Fibroblast of skin of right biceps (primary cell): ENCODE measurements at regions not wholly inside any gene's neighbourhood (a gene's known extent, or its start where the extent isn't known, plus 50 kb on each side); places are given as distances from the start of the nearest gene placed in this dataset.

Source experiments
- DNase-seq: peaks from one replicate; pipeline ENCODE4 v3.0.0-alpha.2; 2013

DNA sequence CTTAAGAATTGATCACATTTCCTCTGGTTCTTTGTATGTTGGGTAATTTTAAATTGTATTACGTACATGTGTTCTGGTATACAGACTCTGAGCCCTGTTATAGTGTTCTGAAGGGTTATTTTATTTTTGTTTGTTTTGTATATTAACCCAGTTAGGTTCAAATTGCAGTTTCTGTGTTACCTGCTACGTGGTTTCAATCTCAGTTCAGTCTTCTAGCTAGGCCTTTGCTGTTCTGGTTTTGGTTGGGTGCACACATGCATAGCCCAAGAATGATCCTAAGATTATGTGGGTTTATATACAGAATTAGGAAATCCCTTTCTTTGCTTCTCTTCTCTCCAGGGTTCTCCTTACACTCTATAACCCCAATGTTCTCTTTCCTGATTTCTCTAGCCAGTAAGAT, 161.0 kb downstream of the PPP1R2C start:
- no peak for DNase-seq

DNA sequence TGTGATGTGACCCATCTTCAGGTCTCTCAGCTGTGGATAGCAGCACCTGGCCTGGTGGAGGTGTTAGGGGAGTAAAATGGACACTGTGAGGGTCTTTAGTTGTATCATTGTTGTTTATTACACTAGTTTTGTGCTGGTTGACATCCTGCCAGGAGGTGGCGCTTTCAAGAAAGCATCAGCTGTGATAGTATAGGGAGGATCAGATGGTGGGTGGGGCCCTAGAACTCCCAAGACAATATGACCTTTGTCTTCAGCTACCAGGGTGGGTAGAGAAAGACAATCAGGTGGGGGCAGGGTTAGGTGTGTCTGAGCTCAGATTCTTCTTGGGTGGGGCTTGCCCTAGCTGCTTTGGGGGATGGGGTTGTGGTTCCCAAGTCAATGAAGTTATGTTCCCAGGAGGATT, 162.8 kb downstream of the PPP1R2C start:
- DNase-seq = no peak

DNA sequence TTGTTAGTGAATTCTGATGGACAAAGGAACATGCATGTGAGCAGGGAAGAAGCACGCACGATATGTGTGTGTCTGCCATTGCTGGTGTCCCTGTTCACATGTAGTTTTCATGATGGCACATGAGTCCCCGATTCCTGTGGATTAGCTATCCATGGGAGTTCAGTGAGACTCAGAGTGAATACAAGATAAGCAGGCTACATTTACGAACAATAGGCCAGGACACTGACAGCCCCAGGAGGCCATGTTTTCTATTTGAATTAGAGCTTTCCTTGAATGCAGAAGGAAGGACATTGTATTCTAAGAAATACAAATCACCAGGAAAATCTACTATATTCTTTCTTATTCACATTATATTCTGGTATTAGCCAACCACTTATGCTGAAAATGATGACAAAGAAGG, 171.4 kb downstream of the PPP1R2C start:
- no peak for DNase-seq

DNA sequence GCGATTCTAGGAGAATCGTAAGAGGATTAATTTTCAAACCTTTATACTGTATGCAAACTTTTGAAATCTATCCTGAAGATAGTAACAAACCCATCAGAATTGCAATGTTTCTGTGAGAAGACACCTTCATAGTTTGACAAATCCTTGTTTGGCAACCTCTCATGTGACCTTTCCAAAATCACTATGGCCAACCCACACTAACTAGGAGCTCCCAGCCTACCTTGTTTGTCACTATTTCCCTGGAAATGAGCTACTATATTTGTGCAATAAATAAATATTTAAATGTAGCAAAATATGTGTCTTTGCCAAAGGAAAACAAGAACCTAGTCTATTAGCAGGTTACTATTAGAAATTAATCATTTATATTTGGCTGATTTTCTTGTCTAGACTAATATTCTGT, 173.7 kb downstream of the PPP1R2C start:
- DNase-seq = no peak

DNA sequence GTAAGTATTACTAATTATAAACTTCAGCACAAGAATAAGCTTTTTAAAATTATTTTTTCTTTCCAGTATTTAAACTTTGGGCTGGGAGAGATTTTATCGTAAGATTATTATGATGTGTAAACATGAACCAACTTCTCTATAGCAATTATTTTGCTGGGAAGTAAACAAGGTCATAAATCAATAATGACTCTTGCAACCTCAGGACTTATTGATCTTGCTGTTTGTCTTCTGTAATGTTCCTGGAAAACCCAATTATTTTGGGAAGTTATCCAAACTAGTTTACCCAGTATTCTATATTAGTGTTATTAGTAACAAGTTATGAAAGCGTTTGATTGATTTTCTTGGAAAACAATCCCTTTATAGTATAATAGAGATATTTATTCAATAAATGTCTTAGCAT, 174.9 kb downstream of the PPP1R2C start:
- DNase-seq = no peak

DNA sequence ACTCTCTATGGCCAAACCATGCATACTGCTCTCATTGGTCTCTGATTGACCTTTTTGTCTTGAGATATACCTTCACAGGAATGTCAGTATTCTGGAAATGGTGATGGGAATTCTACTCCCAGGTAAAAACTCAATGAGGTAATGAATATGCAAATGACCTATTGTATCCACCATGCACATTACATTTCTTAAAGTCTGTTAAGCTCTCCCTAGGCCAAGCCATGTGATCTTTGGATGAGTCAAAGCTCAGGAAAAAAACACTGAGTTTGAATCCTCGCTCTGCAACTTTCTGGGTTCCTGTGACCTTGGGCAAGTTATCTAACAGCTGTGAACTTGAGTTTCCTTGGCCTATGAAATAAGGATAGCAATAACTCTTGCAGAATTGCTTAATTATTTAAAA, 175.4 kb downstream of the PPP1R2C start:
- no peak for DNase-seq

DNA sequence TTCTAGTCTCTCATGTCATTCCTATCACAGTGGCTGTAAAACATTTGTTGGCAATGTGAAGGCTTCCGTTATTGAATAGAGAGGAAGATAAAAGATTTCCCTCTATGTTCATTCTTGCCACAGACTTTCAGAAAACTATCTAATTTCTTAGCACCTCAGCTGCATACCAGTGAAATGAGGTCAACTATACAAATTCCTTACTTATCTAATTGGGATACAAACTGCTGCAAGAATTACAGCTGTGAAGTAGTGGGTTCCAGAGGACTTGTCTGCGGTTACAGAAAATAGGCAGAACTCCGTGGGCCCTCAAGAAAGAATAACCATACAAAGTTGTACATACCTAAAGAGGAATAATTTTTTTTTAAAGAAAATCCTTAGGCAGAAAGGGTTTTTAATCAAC, 175.8 kb downstream of the PPP1R2C start:
- DNase-seq = no peak

DNA sequence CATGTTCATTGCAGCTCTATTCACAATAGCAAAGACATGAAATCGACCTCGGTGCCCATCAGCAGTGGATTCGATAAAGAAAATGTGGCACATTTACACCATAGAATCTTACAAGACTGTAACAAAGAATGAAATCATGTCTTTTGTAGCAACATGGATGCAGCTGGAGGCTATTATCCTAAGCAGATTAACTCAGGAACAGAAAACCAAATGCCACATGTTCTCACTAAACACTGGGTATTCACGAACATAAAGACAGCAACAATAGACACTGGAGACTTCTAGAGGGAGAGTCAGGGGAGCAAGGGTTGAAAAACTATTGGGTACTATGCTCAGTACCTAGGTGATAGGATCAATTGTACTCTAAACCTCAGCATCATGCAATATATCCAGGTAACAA, 180.5 kb downstream of the PPP1R2C start:
- no peak for DNase-seq

DNA sequence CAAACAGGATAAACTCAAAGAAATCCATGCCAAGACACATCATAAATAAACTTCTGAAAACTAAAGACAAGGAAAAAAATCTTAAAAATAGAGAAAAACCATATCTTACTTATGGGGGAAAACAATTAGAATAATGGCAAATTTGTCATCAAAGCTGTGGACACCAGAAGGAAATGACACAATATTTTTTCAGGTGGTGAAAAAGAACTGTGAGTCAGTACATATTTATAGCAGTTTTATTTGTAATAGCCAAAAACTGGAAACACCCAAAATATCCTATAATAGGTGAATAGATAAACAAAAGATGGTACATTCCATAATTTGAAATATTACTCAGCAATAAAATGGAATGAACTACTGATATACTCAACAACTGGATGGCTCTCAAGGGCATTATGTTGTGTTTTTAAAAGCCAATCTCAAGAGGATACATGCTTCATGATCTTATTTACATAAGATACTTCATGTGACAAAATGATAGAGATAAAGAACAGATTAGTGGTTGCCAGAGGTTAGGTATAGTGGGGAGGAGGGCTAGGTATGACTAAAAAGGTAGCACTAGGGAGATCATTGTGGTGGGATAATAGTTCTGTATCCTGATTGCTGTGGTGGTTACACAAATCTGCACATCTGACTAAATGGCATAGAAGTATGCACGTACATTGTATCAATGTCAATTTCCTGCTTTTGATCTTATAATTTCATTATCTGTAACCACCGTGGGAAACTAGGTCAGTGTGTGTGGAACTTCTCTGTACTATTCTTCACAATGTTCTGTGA, 191.9 kb downstream of the PPP1R2C start:
- no peak for DNase-seq

DNA sequence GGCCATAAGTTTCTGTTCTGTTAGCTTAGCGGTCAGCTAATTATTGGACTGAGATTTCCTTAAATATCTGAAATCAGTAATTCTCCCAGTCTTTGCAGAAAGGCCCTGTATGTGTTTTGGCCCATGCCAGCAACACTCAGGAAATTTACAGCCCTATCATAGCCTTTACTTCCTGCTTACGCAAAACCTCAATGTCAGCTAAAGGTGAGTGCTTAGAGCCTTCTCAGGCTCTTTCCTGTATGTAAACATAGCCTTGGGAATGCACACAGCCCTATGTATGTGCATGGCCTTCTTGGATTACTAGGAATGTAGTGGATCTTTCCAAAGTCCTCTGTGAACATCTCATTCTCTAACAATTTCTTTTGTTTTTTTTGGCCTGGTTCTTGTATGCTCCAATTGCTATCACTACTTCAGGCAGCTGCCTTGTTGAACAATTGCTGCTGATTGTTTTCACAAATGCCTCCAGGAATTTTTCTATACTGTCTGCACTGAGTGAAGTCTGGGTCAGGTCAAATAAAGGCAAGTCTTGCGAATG, 200.0 kb downstream of the PPP1R2C start:
- DNase-seq = peak; percentile 3

DNA sequence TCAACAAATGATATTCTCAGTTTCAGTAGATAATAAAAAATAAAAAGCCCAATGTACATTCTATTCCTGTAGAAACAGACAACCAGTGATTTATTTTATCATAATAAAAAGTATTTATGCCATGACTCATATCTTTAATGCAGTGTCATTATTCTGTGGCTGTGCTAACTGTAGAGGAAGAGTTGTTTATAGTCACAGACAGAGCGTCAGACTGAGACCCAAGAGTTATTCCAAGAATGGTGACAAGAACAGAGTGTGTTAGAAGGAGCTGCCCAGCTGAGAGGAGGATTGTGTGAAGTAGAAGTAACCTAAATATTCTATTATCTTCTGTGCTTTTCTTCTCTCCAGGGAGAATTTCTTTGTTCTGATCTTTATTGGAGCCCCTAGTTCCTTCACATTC, 210.7 kb downstream of the PPP1R2C start:
- peak; percentile 21 for DNase-seq

DNA sequence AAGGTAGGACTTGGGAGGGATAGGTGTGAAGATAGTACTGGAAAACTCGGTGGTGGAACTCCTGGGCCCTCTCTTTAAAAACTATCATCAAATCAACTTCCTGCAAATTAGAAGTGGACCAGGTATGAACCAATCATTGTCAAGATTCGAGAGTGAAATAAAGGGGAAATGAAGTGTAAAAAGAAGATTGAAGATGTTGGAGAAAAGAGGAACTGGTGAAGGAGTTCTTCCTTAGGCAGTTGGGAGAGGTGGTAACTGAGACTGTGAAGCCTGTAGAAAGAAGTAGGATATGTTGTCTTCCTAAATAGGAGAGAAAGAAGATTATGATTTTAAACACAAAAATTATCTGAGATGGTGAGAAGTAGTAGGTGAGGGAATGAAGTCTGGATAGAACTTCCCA, 212.2 kb downstream of the PPP1R2C start:
- DNase-seq = no peak

DNA sequence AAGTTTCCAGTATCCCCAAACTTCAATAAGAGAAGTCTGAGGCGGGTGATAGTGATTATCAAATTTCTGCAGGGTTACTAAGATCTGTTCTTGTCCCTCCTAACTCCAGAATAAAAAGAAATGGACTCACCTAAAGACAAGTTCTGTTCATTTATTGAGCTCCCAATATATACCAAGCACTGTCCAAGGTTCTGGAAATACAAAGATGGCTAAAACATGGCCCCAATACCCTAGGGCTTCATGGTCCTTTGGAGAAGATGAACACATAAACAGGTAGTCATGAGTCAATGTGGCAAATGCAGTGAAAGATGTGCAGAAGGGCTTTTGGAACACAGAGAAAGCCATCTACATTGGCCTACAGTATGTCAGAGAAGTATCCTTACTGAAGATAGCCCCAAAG, 231.2 kb downstream of the PPP1R2C start:
- DNase-seq = no peak

DNA sequence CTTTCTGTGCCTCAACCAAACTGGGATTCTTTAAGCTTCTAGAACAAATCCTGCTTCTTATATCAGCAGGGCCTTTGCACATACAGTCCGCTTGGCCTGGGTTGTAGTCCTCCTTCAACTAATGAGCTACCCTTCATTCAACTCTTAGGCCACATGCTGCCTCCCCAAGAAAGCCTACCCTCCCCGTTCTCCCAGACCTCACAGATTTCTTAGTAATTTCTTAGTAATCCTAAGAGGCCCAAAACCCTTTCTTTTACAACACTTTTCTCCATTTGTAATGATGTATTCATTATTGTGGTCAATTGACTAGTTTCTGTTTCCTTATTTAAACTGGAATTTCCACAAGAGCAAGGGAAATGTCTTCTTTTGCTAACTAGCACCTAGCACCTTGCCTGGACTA, 233.1 kb downstream of the PPP1R2C start:
- DNase-seq = no peak

DNA sequence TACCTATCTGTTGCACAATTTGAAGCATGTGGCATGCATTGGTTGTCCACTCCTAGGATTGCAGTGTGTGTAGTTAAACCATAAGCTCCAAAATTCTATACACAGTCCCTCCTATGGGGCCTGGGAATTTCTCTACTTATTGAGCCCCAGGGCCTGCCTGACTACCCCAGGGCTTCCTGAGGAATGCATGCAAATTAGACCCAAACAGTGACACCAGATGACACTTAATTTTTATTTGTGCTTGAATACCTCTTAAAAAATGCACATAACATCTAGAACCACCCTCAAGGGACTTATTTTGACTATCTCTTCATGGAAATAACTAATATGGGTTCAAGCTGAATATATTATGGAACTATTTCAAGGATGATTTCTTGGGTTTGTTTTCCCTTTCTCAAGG, 236.4 kb downstream of the PPP1R2C start:
- DNase-seq = no peak

DNA sequence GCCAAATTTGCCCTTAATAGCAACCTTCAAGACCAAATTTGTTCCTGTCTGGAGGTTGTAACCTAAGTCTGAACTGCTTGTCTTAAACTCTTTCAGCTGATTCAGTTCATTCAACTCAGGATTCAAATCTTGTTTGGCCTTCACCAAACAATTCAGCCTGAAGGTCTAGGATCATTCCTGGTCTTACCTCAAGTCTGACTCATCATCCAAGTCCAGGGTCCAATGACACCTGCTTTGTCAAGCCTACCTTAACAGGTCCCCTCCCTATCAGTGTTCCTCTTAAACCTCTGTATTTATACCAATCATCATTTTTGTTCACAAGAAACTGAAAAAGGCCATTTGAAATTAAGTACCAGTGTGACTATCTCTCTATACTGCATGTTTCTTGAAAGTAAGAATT, 237.8 kb downstream of the PPP1R2C start:
- DNase-seq = no peak

DNA sequence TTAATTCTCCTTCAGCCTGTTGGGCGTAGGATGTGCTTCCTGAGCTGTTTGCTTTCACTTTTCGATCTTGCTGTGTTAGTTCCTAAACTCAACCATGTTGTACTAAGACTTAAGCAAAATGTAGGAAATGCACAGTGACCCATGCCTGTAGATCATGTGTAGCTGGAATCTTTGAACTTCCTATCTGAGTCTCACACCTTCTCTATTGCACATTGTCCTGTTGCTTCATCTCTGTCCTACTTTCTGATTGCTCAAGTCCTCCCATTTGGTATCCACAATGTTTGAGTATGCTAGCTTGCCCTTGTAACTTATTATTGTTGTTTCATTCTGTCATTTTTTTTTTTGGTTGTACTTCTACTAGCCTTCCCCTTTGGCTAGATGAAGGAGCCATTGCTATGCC, 239.6 kb downstream of the PPP1R2C start:
- DNase-seq = no peak

DNA sequence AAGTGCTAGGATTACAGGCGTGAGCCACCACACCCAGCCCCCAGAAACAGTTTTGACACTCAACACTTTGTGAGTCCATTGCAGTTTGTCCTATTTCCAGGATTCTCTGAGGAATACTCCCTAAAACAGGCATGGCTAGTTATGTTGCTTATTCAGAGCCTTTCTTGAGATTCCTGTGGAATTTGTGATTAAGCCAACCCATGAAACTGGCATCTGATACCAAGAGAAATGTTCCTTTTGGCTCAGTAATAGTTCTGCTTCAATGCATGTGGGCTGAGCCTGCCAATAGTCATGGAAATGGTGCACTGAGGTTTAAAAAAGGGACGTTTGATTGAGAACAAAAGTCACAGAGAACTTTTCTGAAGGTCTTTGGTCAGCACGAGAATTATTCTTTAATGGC, 241.7 kb downstream of the PPP1R2C start:
- DNase-seq = no peak

DNA sequence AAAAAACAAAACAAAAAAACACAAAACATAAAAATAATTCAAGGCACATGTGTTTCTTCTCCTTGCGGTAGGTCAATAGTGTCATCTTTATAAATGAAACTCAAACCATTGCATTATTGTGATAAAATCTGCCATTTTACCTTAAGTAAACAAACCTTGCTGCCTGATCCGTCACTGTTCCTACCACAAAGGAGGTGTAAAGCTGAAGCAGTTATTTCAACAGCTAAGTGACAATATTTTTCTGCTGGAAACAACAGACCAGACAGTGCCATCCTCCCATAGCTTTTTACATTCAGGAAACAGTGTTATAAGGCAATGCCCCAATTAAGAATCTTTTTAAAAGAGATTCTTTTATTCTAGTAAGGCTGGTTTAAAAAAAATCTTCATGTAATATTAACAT, 242.7 kb downstream of the PPP1R2C start:
- no peak for DNase-seq

DNA sequence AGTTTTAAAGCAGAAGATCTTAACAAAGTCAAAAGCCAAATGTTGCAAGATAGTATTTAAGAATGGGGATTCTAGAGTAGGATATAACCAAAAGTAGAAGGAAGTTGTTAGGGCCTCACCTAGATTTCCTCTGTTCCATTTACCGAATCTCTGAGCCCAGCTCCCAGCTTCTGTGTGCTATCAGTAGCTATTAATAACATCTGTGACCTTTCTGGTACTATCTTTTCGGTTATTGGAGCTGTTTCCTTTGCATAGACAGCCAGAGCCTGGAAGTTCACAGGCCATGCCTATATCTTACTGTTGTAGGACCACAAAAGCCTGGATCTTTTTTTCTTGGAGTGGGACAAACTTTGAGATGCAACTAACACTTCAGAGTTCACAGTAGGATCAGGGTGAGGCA, 244.2 kb downstream of the PPP1R2C start:
- no peak for DNase-seq

DNA sequence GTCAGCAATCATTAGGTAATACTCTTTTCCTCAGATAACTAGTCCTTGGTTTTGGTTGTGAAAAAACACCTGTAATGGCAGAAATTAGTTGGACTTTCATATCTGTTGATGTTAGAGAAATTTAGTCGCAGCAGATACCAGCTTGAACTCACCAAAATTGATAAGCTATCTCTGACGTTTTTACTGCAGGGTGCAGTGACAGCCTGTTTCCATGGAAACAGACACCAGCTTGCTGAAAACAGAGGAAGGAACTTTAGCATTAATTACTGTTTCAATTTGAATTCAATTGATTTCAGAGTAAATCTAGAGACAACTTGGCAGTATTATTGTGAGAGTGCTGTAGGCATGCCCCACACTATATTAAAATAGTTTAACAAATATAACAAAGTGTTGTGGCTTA, 246.5 kb downstream of the PPP1R2C start:
- no peak for DNase-seq

DNA sequence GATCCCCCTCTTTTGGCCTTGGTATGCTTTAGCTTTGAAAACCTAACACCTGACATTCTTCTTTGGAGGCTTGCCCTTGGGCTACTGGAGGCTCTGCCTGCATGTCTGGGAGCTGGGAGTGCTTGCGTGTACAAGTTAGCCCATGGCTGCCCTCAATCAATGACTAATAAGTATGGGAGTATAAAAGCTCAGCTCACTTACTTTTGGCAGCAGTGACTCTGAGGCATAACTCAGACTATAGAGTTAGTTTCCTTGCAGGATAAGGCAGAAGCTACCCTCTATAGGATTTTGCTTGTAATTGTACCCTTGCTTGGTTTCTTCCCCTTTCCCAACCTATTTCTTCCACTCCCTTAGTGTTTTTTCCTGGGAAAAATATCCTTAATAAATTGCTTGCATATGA, 247.9 kb downstream of the PPP1R2C start:
- DNase-seq = peak; percentile 87

DNA sequence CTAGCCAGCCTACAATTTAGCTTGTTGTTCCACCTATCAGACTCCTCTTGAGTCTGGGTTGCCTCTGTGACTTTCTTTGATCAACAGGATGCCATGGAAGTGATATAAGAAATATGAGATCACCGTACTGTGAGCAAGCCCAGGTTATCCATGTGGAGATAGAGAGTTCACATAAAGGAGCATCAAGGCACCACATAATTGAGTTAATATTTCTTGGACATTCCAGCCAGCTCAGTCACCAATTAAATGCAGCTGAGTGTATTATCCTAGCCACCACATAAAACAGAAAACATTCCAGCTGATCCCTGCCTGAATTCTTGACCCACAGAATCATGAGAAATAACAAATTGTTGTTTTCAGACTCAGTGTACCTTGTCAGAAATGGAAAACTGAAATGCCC, 253.6 kb downstream of the PPP1R2C start:
- DNase-seq = peak; percentile 84

DNA sequence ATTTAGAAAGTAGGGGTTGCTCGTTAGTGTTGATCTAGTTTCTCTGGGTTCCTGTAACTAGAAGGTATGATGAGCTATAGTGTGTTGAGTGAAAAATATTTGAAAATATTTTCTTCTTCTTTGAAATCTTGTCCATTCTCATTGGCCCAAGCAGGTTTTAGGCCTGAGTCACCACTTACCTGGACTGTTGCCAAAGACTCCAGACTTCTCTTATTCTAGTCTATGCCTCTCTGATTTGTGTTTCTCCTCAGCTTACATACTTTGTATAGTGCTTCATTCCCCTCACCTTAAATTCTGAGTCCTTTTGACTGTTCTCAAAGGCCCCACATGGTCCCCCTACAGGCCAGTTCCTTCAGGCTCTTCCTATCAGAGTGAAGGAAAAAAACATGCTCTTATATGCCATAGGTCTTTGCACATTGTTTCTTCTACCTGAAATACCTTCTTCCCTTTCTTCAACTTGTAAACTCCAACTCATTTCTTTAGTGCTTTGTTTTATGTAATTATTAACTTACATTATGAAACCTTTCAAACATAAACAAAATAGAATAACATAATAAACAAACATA, 258.2 kb downstream of the PPP1R2C start:
- peak; percentile 83 for DNase-seq

DNA sequence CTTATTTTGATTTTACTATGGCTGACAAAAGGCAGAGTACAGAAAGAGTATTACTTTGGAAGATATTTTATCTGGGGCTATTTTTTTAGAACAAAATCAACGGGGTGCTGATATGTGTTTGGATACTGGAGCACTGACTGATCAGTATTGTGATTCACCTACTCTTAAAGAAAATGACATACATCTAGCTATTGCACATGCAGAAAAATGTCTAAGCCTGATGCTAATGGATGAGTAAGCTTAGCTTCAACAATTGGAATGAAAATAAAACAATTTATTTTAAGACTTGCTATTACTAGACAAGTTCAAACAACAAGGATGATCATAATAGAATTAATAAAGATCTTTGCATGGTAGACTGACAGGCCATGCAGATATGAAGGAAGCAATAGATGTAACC, 262.0 kb downstream of the PPP1R2C start:
- DNase-seq = peak; percentile 38
